A172 (cell line): ENCODE measurements at regions not wholly inside any gene's neighbourhood (a gene's known extent, or its start where the extent isn't known, plus 50 kb on each side); places are given as distances from the start of the nearest gene placed in this dataset.

Source experiments
- DNase-seq: peaks from one replicate; pipeline ENCODE4 v3.0.0-alpha.2; 2015; ENCODE audit warnings: low spot score

- DNase-seq: no peak
Measured at GRCh38 chr5:121737120-121737519, 114.6 kb upstream of the FTMT start.

GRCh38 chr5:121741156-121741555 lies 110.5 kb upstream of the FTMT start:
- DNase-seq: no peak

GRCh38 chr5:121744577-121744976 lies 107.1 kb upstream of the FTMT start:
- no peak for DNase-seq

GRCh38 chr5:121745407-121745806 lies 106.3 kb upstream of the FTMT start:
- DNase-seq: no peak

- DNase-seq: no peak
Measured at GRCh38 chr5:121746763-121747162, 104.9 kb upstream of the FTMT start.

- DNase-seq: no peak
Measured at GRCh38 chr5:121748686-121749085, 103.0 kb upstream of the FTMT start.

GRCh38 chr5:121752149-121752548 lies 99.5 kb upstream of the FTMT start:
- DNase-seq: no peak

GRCh38 chr5:121755266-121755665 lies 96.4 kb upstream of the FTMT start:
- no peak for DNase-seq

- no peak for DNase-seq
Measured at GRCh38 chr5:121757753-121758152, 93.9 kb upstream of the FTMT start.

GRCh38 chr5:121758615-121759014 lies 93.1 kb upstream of the FTMT start:
- DNase-seq: no peak

- DNase-seq: no peak
Measured at GRCh38 chr5:121762426-121762825, 89.3 kb upstream of the FTMT start.

- no peak for DNase-seq
Measured at GRCh38 chr5:121763665-121764064, 88.0 kb upstream of the FTMT start.

- DNase-seq: no peak
Measured at GRCh38 chr5:121780406-121780805, 71.3 kb upstream of the FTMT start.

GRCh38 chr5:121783700-121784099 lies 68.0 kb upstream of the FTMT start:
- no peak for DNase-seq

GRCh38 chr5:121793791-121794190 lies 57.9 kb upstream of the FTMT start:
- no peak for DNase-seq

- DNase-seq: no peak
Measured at GRCh38 chr5:121795511-121795910, 56.2 kb upstream of the FTMT start.

- peak; percentile 25 for DNase-seq
Measured at GRCh38 chr5:121797681-121798518, 53.8 kb upstream of the FTMT start.
